ENCODE measurements at regions not wholly inside any gene's neighbourhood (a gene's known extent, or its start where the extent isn't known, plus 50 kb on each side); places are given as distances from the start of the nearest gene placed in this dataset.

GRCh38 chr12:77229640-77230442 is 164.5 kb upstream of the E2F7 start:
- TF ChIP-seq EZH2 (IDR thresholded peaks at IDR 0.05; ENCODE audit: borderline replicate concordance, low read depth, low read length, severe bottlenecking) (no peak), CTCF (IDR thresholded peaks at IDR 0.05; ENCODE audit: borderline replicate concordance, extremely low read depth, low read length, poor library complexity, severe bottlenecking) (no peak)
- H3K27ac ChIP-seq (ENCODE audit: low read length): no peak overlapping the region
- peaks cover 2% of the 10 kb centered on the region for H3K27me3 ChIP-seq (ENCODE audit: insufficient read depth, low read length, poor library complexity)
- no peaks in the 10 kb centered on the region for H3K4me1 ChIP-seq (ENCODE audit: insufficient read depth, low read length)
- H3K79me2 ChIP-seq (ENCODE audit: insufficient read depth, low read length): no peaks in the 10 kb centered on the region
- no peak overlapping the region for H3K4me2 ChIP-seq (ENCODE audit: insufficient read depth, low read length)
- no peaks in the 10 kb centered on the region for H4K20me1 ChIP-seq (ENCODE audit: insufficient read depth, low read length)
- H3K9ac ChIP-seq (ENCODE audit: low read depth, low read length): no peak overlapping the region
- H3K36me3 ChIP-seq (ENCODE audit: insufficient read depth, low read length): no peaks in the 10 kb centered on the region
- H3K4me3 ChIP-seq (ENCODE audit: low read depth in 1 of 2, low read length in 2 of 2): no peak overlapping the region
- H3K9me3 ChIP-seq (ENCODE audit: insufficient read depth, low read length, severe bottlenecking): no peaks in the 10 kb centered on the region
- no peak for DNase-seq
- H2AFZ ChIP-seq (ENCODE audit: low read depth, low read length): no peak overlapping the region
- ATAC-seq (ENCODE audit: insufficient read depth, low read depth): no peak

GRCh38 chr12:77228376-77228775 is 163.0 kb upstream of the E2F7 start:
- Histone ChIP-seq H3K9ac (ENCODE audit: low read depth, low read length) (no peak overlapping the region), H3K27ac (ENCODE audit: low read length) (no peak overlapping the region), H3K4me1 (ENCODE audit: insufficient read depth, low read length) (no peaks in the 10 kb centered on the region), H3K9me3 (ENCODE audit: insufficient read depth, low read length, severe bottlenecking) (no peaks in the 10 kb centered on the region), H3K36me3 (ENCODE audit: insufficient read depth, low read length) (no peaks in the 10 kb centered on the region), H3K4me2 (ENCODE audit: insufficient read depth, low read length) (no peak overlapping the region), H3K27me3 (ENCODE audit: insufficient read depth, low read length, poor library complexity) (peaks cover 2% of the 10 kb centered on the region), H3K4me3 (ENCODE audit: low read depth in 1 of 2, low read length in 2 of 2) (no peak overlapping the region), H4K20me1 (ENCODE audit: insufficient read depth, low read length) (no peaks in the 10 kb centered on the region), H3K79me2 (ENCODE audit: insufficient read depth, low read length) (no peaks in the 10 kb centered on the region), H2AFZ (ENCODE audit: low read depth, low read length) (no peak overlapping the region)
- DNase-seq (no peak), ATAC-seq (ENCODE audit: insufficient read depth, low read depth) (no peak)
- no peak for TF ChIP-seq EZH2 (IDR thresholded peaks at IDR 0.05; ENCODE audit: borderline replicate concordance, low read depth, low read length, severe bottlenecking)
- TF ChIP-seq CTCF (IDR thresholded peaks at IDR 0.05; ENCODE audit: borderline replicate concordance, extremely low read depth, low read length, poor library complexity, severe bottlenecking): no peak

- no peaks in the 10 kb centered on the region for H3K27me3 ChIP-seq (ENCODE audit: insufficient read depth, low read length, poor library complexity)
Observed at GRCh38 chr12:77226368-77226767, 161.0 kb upstream of the E2F7 start.

More at GRCh38 chr12:77226368-77226767, 161.0 kb upstream of the E2F7 start:
- Histone ChIP-seq H3K4me2 (ENCODE audit: insufficient read depth, low read length) (no peak overlapping the region), H3K4me1 (ENCODE audit: insufficient read depth, low read length) (no peaks in the 10 kb centered on the region), H3K36me3 (ENCODE audit: insufficient read depth, low read length) (no peaks in the 10 kb centered on the region), H3K27ac (ENCODE audit: low read length) (no peak overlapping the region), H3K79me2 (ENCODE audit: insufficient read depth, low read length) (no peaks in the 10 kb centered on the region), H3K9me3 (ENCODE audit: insufficient read depth, low read length, severe bottlenecking) (no peaks in the 10 kb centered on the region), H2AFZ (ENCODE audit: low read depth, low read length) (no peak overlapping the region), H3K4me3 (ENCODE audit: low read depth in 1 of 2, low read length in 2 of 2) (no peak overlapping the region), H3K9ac (ENCODE audit: low read depth, low read length) (no peak overlapping the region), H4K20me1 (ENCODE audit: insufficient read depth, low read length) (no peaks in the 10 kb centered on the region)
- ATAC-seq (ENCODE audit: insufficient read depth, low read depth) (no peak), DNase-seq (no peak)
- TF ChIP-seq EZH2 (IDR thresholded peaks at IDR 0.05; ENCODE audit: borderline replicate concordance, low read depth, low read length, severe bottlenecking): no peak
- TF ChIP-seq CTCF (IDR thresholded peaks at IDR 0.05; ENCODE audit: borderline replicate concordance, extremely low read depth, low read length, poor library complexity, severe bottlenecking): no peak
